HG02642 (cell line): ENCODE measurements at regions not wholly inside any gene's neighbourhood (a gene's known extent, or its start where the extent isn't known, plus 50 kb on each side); places are given as distances from the start of the nearest gene placed in this dataset.

Source experiments
- ATAC-seq: cut with Tn5 transposase; IDR thresholded peaks from one replicate; pipeline ENCODE4 v1.9.1; 2021; ENCODE audit warnings: mild to moderate bottlenecking; ENCODE audit not compliant: unreplicated experiment, poor library complexity

- ATAC-seq, result no peak
Observed at GRCh38 chr5:74030371-74030770, 404.4 kb downstream of the ARHGEF28 start.

GRCh38 chr5:74028976-74029375, 403.0 kb downstream of the ARHGEF28 start:
- no peak for ATAC-seq

GRCh38 chr5:74028406-74028805, 402.4 kb downstream of the ARHGEF28 start:
- no peak for ATAC-seq

GRCh38 chr5:74027732-74028338, 401.8 kb downstream of the ARHGEF28 start:
- ATAC-seq, result no peak

GRCh38 chr5:74026310-74026709, 400.3 kb downstream of the ARHGEF28 start:
- no peak for ATAC-seq

GRCh38 chr5:74021126-74021525, 395.1 kb downstream of the ARHGEF28 start:
- ATAC-seq, result no peak

GRCh38 chr5:74020503-74020902, 394.5 kb downstream of the ARHGEF28 start:
- no peak for ATAC-seq

GRCh38 chr5:74019923-74020322, 393.9 kb downstream of the ARHGEF28 start:
- no peak for ATAC-seq

- ATAC-seq, result no peak
Observed at GRCh38 chr5:74017786-74018211, 391.8 kb downstream of the ARHGEF28 start.

- no peak for ATAC-seq
Observed at GRCh38 chr5:74017112-74017511, 391.1 kb downstream of the ARHGEF28 start.

GRCh38 chr5:74016373-74016772, 390.4 kb downstream of the ARHGEF28 start:
- ATAC-seq, result peak; percentile 63

GRCh38 chr5:74015716-74016115, 389.7 kb downstream of the ARHGEF28 start:
- no peak for ATAC-seq

GRCh38 chr5:74013222-74013621, 387.2 kb downstream of the ARHGEF28 start:
- no peak for ATAC-seq

- ATAC-seq, result no peak
Observed at GRCh38 chr5:74009502-74009901, 383.5 kb downstream of the ARHGEF28 start.

- no peak for ATAC-seq
Observed at GRCh38 chr5:74007193-74007592, 381.2 kb downstream of the ARHGEF28 start.

- ATAC-seq, result no peak
Observed at GRCh38 chr5:73999297-73999696, 373.3 kb downstream of the ARHGEF28 start.

- ATAC-seq, result no peak
Observed at GRCh38 chr5:73998489-73998888, 372.5 kb downstream of the ARHGEF28 start.

- ATAC-seq, result no peak
Observed at GRCh38 chr5:73997960-73998359, 372.0 kb downstream of the ARHGEF28 start.

- ATAC-seq, result no peak
Observed at GRCh38 chr5:73996151-73996755, 370.3 kb downstream of the ARHGEF28 start.

- no peak for ATAC-seq
Observed at GRCh38 chr5:73994963-73995362, 369.0 kb downstream of the ARHGEF28 start.
